ENCODE measurements at regions not wholly inside any gene's neighbourhood (a gene's known extent, or its start where the extent isn't known, plus 50 kb on each side); places are given as distances from the start of the nearest gene placed in this dataset.

- H3K79me2 ChIP-seq (ENCODE audit: control insufficient read depth, insufficient read depth, low read length, poor library complexity) = no peaks in the 10 kb centered on the region
- H3K4me3 ChIP-seq (ENCODE audit: low read depth, low read length) = no peak overlapping the region
- no peak overlapping the region for H2AK5ac ChIP-seq (ENCODE audit: low read length)
- no peaks in the 10 kb centered on the region for H3K27me3 ChIP-seq (ENCODE audit: insufficient read depth, low read length)
- H3K9me3 ChIP-seq (ENCODE audit: insufficient read depth, low read depth, low read length) = no peaks in the 10 kb centered on the region
- H3K14ac ChIP-seq (ENCODE audit: low read length) = no peak overlapping the region
- no peak overlapping the region for H3K4me2 ChIP-seq (ENCODE audit: low read length)
- H3K18ac ChIP-seq (ENCODE audit: low read length) = no peak overlapping the region
- H3K4me1 ChIP-seq (ENCODE audit: control insufficient read depth in 1 of 2, insufficient read depth in 2 of 2, low read length in 2 of 2) = peaks cover 2 to 3% of the 10 kb centered on the region in 2 experiments
- H4K12ac ChIP-seq (ENCODE audit: low read depth, low read length) = no peak overlapping the region
- H3K79me1 ChIP-seq (ENCODE audit: low read length) = no peaks in the 10 kb centered on the region
- H4K91ac ChIP-seq (ENCODE audit: low read depth, low read length) = no peak overlapping the region
- no peak overlapping the region for H2BK12ac ChIP-seq (ENCODE audit: low read length)
- H3K4ac ChIP-seq (ENCODE audit: low read depth, low read length) = no peak overlapping the region
- peak in 1 of 2 donors; percentile 11 for DNase-seq
- no peak overlapping the region for H2AFZ ChIP-seq (ENCODE audit: insufficient read depth, low read length, poor library complexity)
- no peak overlapping the region for H2BK5ac ChIP-seq (ENCODE audit: low read depth, low read length, poor library complexity)
- no peak overlapping the region for H3K23ac ChIP-seq (ENCODE audit: low read length)
- no peak overlapping the region for H4K8ac ChIP-seq (ENCODE audit: low read depth, low read length)
- H3K27ac ChIP-seq (ENCODE audit: low read depth, low read length) = no peak overlapping the region
- no peaks in the 10 kb centered on the region for H3K36me3 ChIP-seq (ENCODE audit: control insufficient read depth in 1 of 2, insufficient read depth in 2 of 2, low read length in 2 of 2)
- no peak overlapping the region for H2BK120ac ChIP-seq (ENCODE audit: insufficient read depth, low read length, poor library complexity)
- no peak overlapping the region for H3K9ac ChIP-seq (ENCODE audit: low read length)
- no CpG with 5 or more reads among the region's 3 CpGs for WGBS (ENCODE audit: extremely low coverage, insufficient coverage, insufficient read length)
Observed at GRCh38 chr14:71452987-71453386, 479.2 kb upstream of the RGS6 start.

- Histone ChIP-seq H3K27me3 (ENCODE audit: insufficient read depth, low read length) (no peaks in the 10 kb centered on the region), H4K8ac (ENCODE audit: low read depth, low read length) (no peak overlapping the region), H3K4me2 (ENCODE audit: low read length) (no peak overlapping the region), H3K4me1 (ENCODE audit: control insufficient read depth in 1 of 2, insufficient read depth in 2 of 2, low read length in 2 of 2) (peaks cover under 1 to 3% of the 10 kb centered on the region in 2 experiments), H3K23ac (ENCODE audit: low read length) (no peak overlapping the region), H2BK12ac (ENCODE audit: low read length) (no peak overlapping the region), H4K91ac (ENCODE audit: low read depth, low read length) (no peak overlapping the region), H4K12ac (ENCODE audit: low read depth, low read length) (no peak overlapping the region), H3K14ac (ENCODE audit: low read length) (no peak overlapping the region), H3K18ac (ENCODE audit: low read length) (no peak overlapping the region), H3K9me3 (ENCODE audit: insufficient read depth, low read depth, low read length) (no peaks in the 10 kb centered on the region), H2AK5ac (ENCODE audit: low read length) (no peak overlapping the region), H3K4ac (ENCODE audit: low read depth, low read length) (no peak overlapping the region), H3K79me2 (ENCODE audit: control insufficient read depth, insufficient read depth, low read length, poor library complexity) (no peaks in the 10 kb centered on the region), H2BK120ac (ENCODE audit: insufficient read depth, low read length, poor library complexity) (no peak overlapping the region), H3K27ac (ENCODE audit: low read depth, low read length) (no peak overlapping the region), H2AFZ (ENCODE audit: insufficient read depth, low read length, poor library complexity) (no peak overlapping the region), H3K9ac (ENCODE audit: low read length) (no peak overlapping the region), H2BK5ac (ENCODE audit: low read depth, low read length, poor library complexity) (no peak overlapping the region), H3K4me3 (ENCODE audit: low read depth, low read length) (no peak overlapping the region), H3K36me3 (ENCODE audit: control insufficient read depth in 1 of 2, insufficient read depth in 2 of 2, low read length in 2 of 2) (no peaks in the 10 kb centered on the region), H3K79me1 (ENCODE audit: low read length) (no peaks in the 10 kb centered on the region)
- no peak for DNase-seq
- WGBS (ENCODE audit: extremely low coverage, insufficient coverage, insufficient read length) = no CpG with 5 or more reads among the region's 2 CpGs
Observed at GRCh38 chr14:71454010-71454409, 478.2 kb upstream of the RGS6 start.

DNA sequence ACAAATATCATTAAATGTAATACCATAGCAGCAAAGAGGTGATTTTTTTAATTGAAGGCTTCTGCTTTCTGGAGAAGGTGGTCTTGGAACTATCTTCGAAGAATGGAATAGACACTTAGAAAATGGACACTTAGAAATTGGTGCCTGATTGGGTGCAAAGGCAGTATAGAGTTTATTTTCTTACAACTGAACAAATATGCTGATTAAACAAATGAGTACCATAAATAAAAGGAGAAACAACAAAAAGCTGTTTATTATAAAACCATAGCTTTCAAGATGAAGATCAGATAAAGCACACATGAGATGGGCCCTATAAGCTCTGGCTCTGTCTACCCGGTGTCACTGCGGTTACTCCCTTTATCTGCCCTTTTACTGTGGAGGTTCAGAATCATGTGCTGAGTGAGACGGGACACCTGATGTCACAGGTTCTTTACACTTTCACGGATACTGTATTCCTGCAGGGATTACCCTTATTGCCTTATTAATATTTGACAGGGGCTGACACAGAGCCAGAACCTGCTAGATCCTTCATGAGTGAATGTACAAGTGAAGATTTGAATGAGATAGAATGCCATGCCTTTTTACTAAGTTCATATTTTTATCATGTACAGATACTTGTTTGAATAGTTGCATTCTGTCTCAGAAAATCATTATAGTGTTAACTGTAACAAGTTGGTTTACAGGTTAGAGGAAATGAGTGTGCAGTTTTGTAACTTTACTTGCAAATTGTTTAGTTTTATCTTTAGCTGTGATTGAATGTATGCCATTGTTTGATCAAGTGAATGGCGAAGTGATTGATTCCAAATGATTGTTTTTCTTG lies 477.5 kb upstream of the RGS6 start:
- Histone ChIP-seq H3K9me3 (ENCODE audit: insufficient read depth, low read depth, low read length) (no peaks in the 10 kb centered on the region), H3K4me3 (ENCODE audit: low read depth, low read length) (no peak overlapping the region), H3K23ac (ENCODE audit: low read length) (no peak overlapping the region), H2BK120ac (ENCODE audit: insufficient read depth, low read length, poor library complexity) (no peak overlapping the region), H3K79me2 (ENCODE audit: control insufficient read depth, insufficient read depth, low read length, poor library complexity) (no peaks in the 10 kb centered on the region), H3K9ac (ENCODE audit: low read length) (no peak overlapping the region), H2AK5ac (ENCODE audit: low read length) (no peak overlapping the region), H3K14ac (ENCODE audit: low read length) (no peak overlapping the region), H3K36me3 (ENCODE audit: control insufficient read depth in 1 of 2, insufficient read depth in 2 of 2, low read length in 2 of 2) (no peaks in the 10 kb centered on the region), H2BK5ac (ENCODE audit: low read depth, low read length, poor library complexity) (no peak overlapping the region), H4K8ac (ENCODE audit: low read depth, low read length) (no peak overlapping the region), H3K18ac (ENCODE audit: low read length) (no peak overlapping the region), H2AFZ (ENCODE audit: insufficient read depth, low read length, poor library complexity) (no peak overlapping the region), H3K4me2 (ENCODE audit: low read length) (no peak overlapping the region), H4K12ac (ENCODE audit: low read depth, low read length) (no peak overlapping the region), H3K4ac (ENCODE audit: low read depth, low read length) (no peak overlapping the region), H3K79me1 (ENCODE audit: low read length) (no peaks in the 10 kb centered on the region), H2BK12ac (ENCODE audit: low read length) (no peak overlapping the region), H3K27me3 (ENCODE audit: insufficient read depth, low read length) (no peaks in the 10 kb centered on the region), H4K91ac (ENCODE audit: low read depth, low read length) (no peak overlapping the region), H3K4me1 (ENCODE audit: control insufficient read depth in 1 of 2, insufficient read depth in 2 of 2, low read length in 2 of 2) (peaks cover 0 to 3% of the 10 kb centered on the region in 2 experiments), H3K27ac (ENCODE audit: low read depth, low read length) (no peak overlapping the region)
- no CpG with 5 or more reads among the region's 6 CpGs for WGBS (ENCODE audit: extremely low coverage, insufficient coverage, insufficient read length)
- no peak for DNase-seq

GRCh38 chr14:71460091-71460490 lies 472.1 kb upstream of the RGS6 start:
- Histone ChIP-seq H3K79me2 (ENCODE audit: control insufficient read depth, insufficient read depth, low read length, poor library complexity) (no peaks in the 10 kb centered on the region), H3K36me3 (ENCODE audit: control insufficient read depth in 1 of 2, insufficient read depth in 2 of 2, low read length in 2 of 2) (peaks cover 2 to 5% of the 10 kb centered on the region in 2 experiments), H3K4me1 (ENCODE audit: control insufficient read depth in 1 of 2, insufficient read depth in 2 of 2, low read length in 2 of 2) (no peaks in the 10 kb centered on the region), H4K91ac (ENCODE audit: low read depth, low read length) (no peak overlapping the region), H3K23ac (ENCODE audit: low read length) (no peak overlapping the region), H4K12ac (ENCODE audit: low read depth, low read length) (no peak overlapping the region), H3K4me2 (ENCODE audit: low read length) (no peak overlapping the region), H3K4me3 (ENCODE audit: low read depth, low read length) (no peak overlapping the region), H2BK5ac (ENCODE audit: low read depth, low read length, poor library complexity) (no peak overlapping the region), H3K18ac (ENCODE audit: low read length) (no peak overlapping the region), H2AK5ac (ENCODE audit: low read length) (no peak overlapping the region), H2AFZ (ENCODE audit: insufficient read depth, low read length, poor library complexity) (no peak overlapping the region), H3K9ac (ENCODE audit: low read length) (no peak overlapping the region), H3K9me3 (ENCODE audit: insufficient read depth, low read depth, low read length) (no peaks in the 10 kb centered on the region), H4K8ac (ENCODE audit: low read depth, low read length) (no peak overlapping the region), H2BK12ac (ENCODE audit: low read length) (no peak overlapping the region), H2BK120ac (ENCODE audit: insufficient read depth, low read length, poor library complexity) (no peak overlapping the region), H3K79me1 (ENCODE audit: low read length) (no peaks in the 10 kb centered on the region), H3K4ac (ENCODE audit: low read depth, low read length) (no peak overlapping the region), H3K27ac (ENCODE audit: low read depth, low read length) (no peak overlapping the region), H3K14ac (ENCODE audit: low read length) (no peak overlapping the region), H3K27me3 (ENCODE audit: insufficient read depth, low read length) (no peaks in the 10 kb centered on the region)
- no CpG with 5 or more reads among the region's 6 CpGs for WGBS (ENCODE audit: extremely low coverage, insufficient coverage, insufficient read length)
- no peak for DNase-seq
